ENCODE measurements at regions not wholly inside any gene's neighbourhood (a gene's known extent, or its start where the extent isn't known, plus 50 kb on each side); places are given as distances from the start of the nearest gene placed in this dataset.

- TF ChIP-seq EZH2phosphoT487 (IDR thresholded peaks at IDR 0.05; ENCODE audit: borderline replicate concordance, low read length) (no peak), CTCF (IDR thresholded peaks at IDR 0.05; ENCODE audit: low read depth, low read length, poor library complexity, severe bottlenecking) (no peak)
- no peak overlapping the region for H3K27ac ChIP-seq (ENCODE audit: low read depth, low read length)
- H3K4me1 ChIP-seq (ENCODE audit: control insufficient read depth, low read length), result no peaks in the 10 kb centered on the region
- H3K79me2 ChIP-seq (ENCODE audit: control insufficient read depth, low read length), result no peaks in the 10 kb centered on the region
- no peak overlapping the region for H3K4me2 ChIP-seq (ENCODE audit: low read length)
- no peak overlapping the region for H3K4me3 ChIP-seq (ENCODE audit: low read length)
- H3K27me3 ChIP-seq (ENCODE audit: control insufficient read depth, low read length), result no peaks in the 10 kb centered on the region
- no peaks in the 10 kb centered on the region for H3F3A ChIP-seq (ENCODE audit: control insufficient read depth, insufficient read depth)
- H3K9me3 ChIP-seq (ENCODE audit: control insufficient read depth, insufficient read depth, low read length), result peaks cover 4% of the 10 kb centered on the region; the same call in 1 of the 2 replicates
- no peaks in the 10 kb centered on the region for H3K9me2 ChIP-seq (replicated peaks; ENCODE audit: control insufficient read depth, low read length)
- H4K20me1 ChIP-seq (ENCODE audit: control insufficient read depth, insufficient read depth, low read depth, low read length), result no peaks in the 10 kb centered on the region
- H3K36me3 ChIP-seq (ENCODE audit: control insufficient read depth, low read length), result no peaks in the 10 kb centered on the region
Observed at GRCh38 chr1:118767971-118768370, 220.2 kb downstream of the TBX15 start.

GRCh38 chr1:118753976-118754375 is 234.2 kb downstream of the TBX15 start:
- Histone ChIP-seq H3K4me2 (ENCODE audit: low read length) (no peak overlapping the region), H3K9me2 (replicated peaks; ENCODE audit: control insufficient read depth, low read length) (no peaks in the 10 kb centered on the region), H3K79me2 (ENCODE audit: control insufficient read depth, low read length) (no peaks in the 10 kb centered on the region), H3K4me1 (ENCODE audit: control insufficient read depth, low read length) (no peaks in the 10 kb centered on the region), H3K4me3 (ENCODE audit: low read length) (no peak overlapping the region), H3K36me3 (ENCODE audit: control insufficient read depth, low read length) (no peaks in the 10 kb centered on the region), H3F3A (ENCODE audit: control insufficient read depth, insufficient read depth) (no peaks in the 10 kb centered on the region), H3K27me3 (ENCODE audit: control insufficient read depth, low read length) (no peaks in the 10 kb centered on the region), H3K9me3 (ENCODE audit: control insufficient read depth, insufficient read depth, low read length) (no peaks in the 10 kb centered on the region), H4K20me1 (ENCODE audit: control insufficient read depth, insufficient read depth, low read depth, low read length) (no peaks in the 10 kb centered on the region), H3K27ac (ENCODE audit: low read depth, low read length) (no peak overlapping the region)
- TF ChIP-seq EZH2phosphoT487 (IDR thresholded peaks at IDR 0.05; ENCODE audit: borderline replicate concordance, low read length) (no peak), CTCF (IDR thresholded peaks at IDR 0.05; ENCODE audit: low read depth, low read length, poor library complexity, severe bottlenecking) (no peak)

- H3F3A ChIP-seq (ENCODE audit: control insufficient read depth, insufficient read depth), result no peaks in the 10 kb centered on the region
- H3K4me2 ChIP-seq (ENCODE audit: low read length), result no peak overlapping the region
- H3K9me2 ChIP-seq (replicated peaks; ENCODE audit: control insufficient read depth, low read length), result no peaks in the 10 kb centered on the region
- no peaks in the 10 kb centered on the region for H3K79me2 ChIP-seq (ENCODE audit: control insufficient read depth, low read length)
- no peaks in the 10 kb centered on the region for H3K36me3 ChIP-seq (ENCODE audit: control insufficient read depth, low read length)
- H3K27me3 ChIP-seq (ENCODE audit: control insufficient read depth, low read length), result no peaks in the 10 kb centered on the region
- H4K20me1 ChIP-seq (ENCODE audit: control insufficient read depth, insufficient read depth, low read depth, low read length), result no peaks in the 10 kb centered on the region
- no peak overlapping the region for H3K4me3 ChIP-seq (ENCODE audit: low read length)
- H3K4me1 ChIP-seq (ENCODE audit: control insufficient read depth, low read length), result no peaks in the 10 kb centered on the region
- no peak for TF ChIP-seq CTCF (IDR thresholded peaks at IDR 0.05; ENCODE audit: low read depth, low read length, poor library complexity, severe bottlenecking)
- no peak for TF ChIP-seq EZH2phosphoT487 (IDR thresholded peaks at IDR 0.05; ENCODE audit: borderline replicate concordance, low read length)
- H3K27ac ChIP-seq (ENCODE audit: low read depth, low read length), result no peak overlapping the region
- no peaks in the 10 kb centered on the region for H3K9me3 ChIP-seq (ENCODE audit: control insufficient read depth, insufficient read depth, low read length)
Observed at GRCh38 chr1:118751166-118751565, 237.0 kb downstream of the TBX15 start.

- no peaks in the 10 kb centered on the region for H3K9me2 ChIP-seq (replicated peaks; ENCODE audit: control insufficient read depth, low read length)
- H3K4me3 ChIP-seq (ENCODE audit: low read length), result no peak overlapping the region
- H3K9me3 ChIP-seq (ENCODE audit: control insufficient read depth, insufficient read depth, low read length), result no peaks in the 10 kb centered on the region
- H3K4me1 ChIP-seq (ENCODE audit: control insufficient read depth, low read length), result no peaks in the 10 kb centered on the region
- H3F3A ChIP-seq (ENCODE audit: control insufficient read depth, insufficient read depth), result no peaks in the 10 kb centered on the region
- H3K36me3 ChIP-seq (ENCODE audit: control insufficient read depth, low read length), result no peaks in the 10 kb centered on the region
- TF ChIP-seq CTCF (IDR thresholded peaks at IDR 0.05; ENCODE audit: low read depth, low read length, poor library complexity, severe bottlenecking) (no peak), EZH2phosphoT487 (IDR thresholded peaks at IDR 0.05; ENCODE audit: borderline replicate concordance, low read length) (no peak)
- no peak overlapping the region for H3K4me2 ChIP-seq (ENCODE audit: low read length)
- H3K27ac ChIP-seq (ENCODE audit: low read depth, low read length), result no peak overlapping the region
- no peaks in the 10 kb centered on the region for H3K79me2 ChIP-seq (ENCODE audit: control insufficient read depth, low read length)
- H4K20me1 ChIP-seq (ENCODE audit: control insufficient read depth, insufficient read depth, low read depth, low read length), result no peaks in the 10 kb centered on the region
- no peaks in the 10 kb centered on the region for H3K27me3 ChIP-seq (ENCODE audit: control insufficient read depth, low read length)
Observed at GRCh38 chr1:118744420-118744819, 243.7 kb downstream of the TBX15 start.
